Stimulated activated CD8-positive, alpha-beta memory T cell treated with anti-CD3 and anti-CD28 coated beads, Interleukin-7, amount 100 ng/mL, for 1 hour (primary cell): ENCODE measurements at regions not wholly inside any gene's neighbourhood (a gene's known extent, or its start where the extent isn't known, plus 50 kb on each side); places are given as distances from the start of the nearest gene placed in this dataset.

Experiments
- DNase-seq, 2 donors: peaks; one replicate each; pipeline ENCODE4 v3.0.0-alpha.2; 2020; ENCODE audit warnings: low read depth in 2 of 2

GRCh38 chr11:95585069-95585751 is 204.4 kb downstream of the FAM76B start:
- DNase-seq, result no peak

- DNase-seq, result no peak
These were observed 205.0 kb downstream of the FAM76B start for GRCh38 chr11:95584589-95584988.

- DNase-seq, result no peak
These were observed 205.4 kb downstream of the FAM76B start for GRCh38 chr11:95584180-95584579.

- no peak for DNase-seq
These were observed 211.7 kb downstream of the FAM76B start for GRCh38 chr11:95577716-95578460.

- no peak for DNase-seq
These were observed 213.3 kb downstream of the FAM76B start for GRCh38 chr11:95576146-95576845.

- no peak for DNase-seq
These were observed 214.1 kb downstream of the FAM76B start for GRCh38 chr11:95575517-95575916.

- no peak for DNase-seq
These were observed 217.8 kb downstream of the FAM76B start for GRCh38 chr11:95571718-95572260.

GRCh38 chr11:95570845-95571244 is 218.7 kb downstream of the FAM76B start:
- DNase-seq, result no peak

- DNase-seq, result no peak
These were observed 220.4 kb downstream of the FAM76B start for GRCh38 chr11:95569207-95569606.

- DNase-seq, result no peak
These were observed 221.3 kb downstream of the FAM76B start for GRCh38 chr11:95568281-95568680.

GRCh38 chr11:95567685-95568084 is 221.9 kb downstream of the FAM76B start:
- DNase-seq, result no peak

GRCh38 chr11:95566211-95566610 is 223.4 kb downstream of the FAM76B start:
- DNase-seq, result no peak

- DNase-seq, result no peak
These were observed 223.8 kb downstream of the FAM76B start for GRCh38 chr11:95565724-95566141.

- no peak for DNase-seq
These were observed 225.7 kb downstream of the FAM76B start for GRCh38 chr11:95563859-95564258.

- no peak for DNase-seq
These were observed 226.4 kb downstream of the FAM76B start for GRCh38 chr11:95563173-95563572.

- DNase-seq, result no peak
These were observed 227.2 kb downstream of the FAM76B start for GRCh38 chr11:95562196-95562921.

- no peak for DNase-seq
These were observed 229.7 kb downstream of the FAM76B start for GRCh38 chr11:95559899-95560298.

GRCh38 chr11:95557376-95557775 is 232.2 kb downstream of the FAM76B start:
- no peak for DNase-seq

- no peak for DNase-seq
These were observed 233.0 kb downstream of the FAM76B start for GRCh38 chr11:95556342-95557163.

- DNase-seq, result no peak
These were observed 233.6 kb downstream of the FAM76B start for GRCh38 chr11:95556011-95556341.

GRCh38 chr11:95554911-95555310 is 234.7 kb downstream of the FAM76B start:
- no peak for DNase-seq
